ENCODE measurements at regions not wholly inside any gene's neighbourhood (a gene's known extent, or its start where the extent isn't known, plus 50 kb on each side); places are given as distances from the start of the nearest gene placed in this dataset.

DNA sequence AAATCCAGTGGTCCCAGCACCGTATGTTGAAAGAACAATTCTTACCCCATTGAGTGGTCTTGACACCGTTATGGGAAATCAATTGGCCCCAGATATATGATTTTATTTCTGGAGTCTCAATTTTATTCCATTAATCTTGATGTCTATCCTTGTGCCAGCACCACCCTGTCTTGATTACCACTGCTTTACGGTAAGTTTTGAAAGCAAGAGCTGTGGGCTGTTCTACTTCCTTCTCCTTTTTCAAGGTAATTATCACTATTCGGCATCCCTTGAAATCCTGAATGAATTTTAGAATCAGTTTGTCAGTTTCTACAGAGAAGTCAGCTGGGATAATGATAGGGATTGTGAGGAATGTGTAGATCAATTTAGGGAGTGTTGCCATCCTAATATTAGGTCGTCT, 160.8 kb upstream of the SFSWAP start:
- Histone ChIP-seq H3K4me3 (ENCODE audit: low read depth, low read length) (no peak overlapping the region), H3K36me3 (ENCODE audit: control insufficient read depth, insufficient read depth, low read length) (no peaks in the 10 kb centered on the region)
- TF ChIP-seq, protein P1, sequence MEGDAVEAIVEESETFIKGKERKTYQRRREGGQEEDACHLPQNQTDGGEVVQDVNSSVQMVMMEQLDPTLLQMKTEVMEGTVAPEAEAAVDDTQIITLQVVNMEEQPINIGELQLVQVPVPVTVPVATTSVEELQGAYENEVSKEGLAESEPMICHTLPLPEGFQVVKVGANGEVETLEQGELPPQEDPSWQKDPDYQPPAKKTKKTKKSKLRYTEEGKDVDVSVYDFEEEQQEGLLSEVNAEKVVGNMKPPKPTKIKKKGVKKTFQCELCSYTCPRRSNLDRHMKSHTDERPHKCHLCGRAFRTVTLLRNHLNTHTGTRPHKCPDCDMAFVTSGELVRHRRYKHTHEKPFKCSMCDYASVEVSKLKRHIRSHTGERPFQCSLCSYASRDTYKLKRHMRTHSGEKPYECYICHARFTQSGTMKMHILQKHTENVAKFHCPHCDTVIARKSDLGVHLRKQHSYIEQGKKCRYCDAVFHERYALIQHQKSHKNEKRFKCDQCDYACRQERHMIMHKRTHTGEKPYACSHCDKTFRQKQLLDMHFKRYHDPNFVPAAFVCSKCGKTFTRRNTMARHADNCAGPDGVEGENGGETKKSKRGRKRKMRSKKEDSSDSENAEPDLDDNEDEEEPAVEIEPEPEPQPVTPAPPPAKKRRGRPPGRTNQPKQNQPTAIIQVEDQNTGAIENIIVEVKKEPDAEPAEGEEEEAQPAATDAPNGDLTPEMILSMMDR (IDR thresholded peaks at IDR 0.05; ENCODE audit: insufficient read depth, low read length, poor library complexity, severe bottlenecking), result no peak

DNA sequence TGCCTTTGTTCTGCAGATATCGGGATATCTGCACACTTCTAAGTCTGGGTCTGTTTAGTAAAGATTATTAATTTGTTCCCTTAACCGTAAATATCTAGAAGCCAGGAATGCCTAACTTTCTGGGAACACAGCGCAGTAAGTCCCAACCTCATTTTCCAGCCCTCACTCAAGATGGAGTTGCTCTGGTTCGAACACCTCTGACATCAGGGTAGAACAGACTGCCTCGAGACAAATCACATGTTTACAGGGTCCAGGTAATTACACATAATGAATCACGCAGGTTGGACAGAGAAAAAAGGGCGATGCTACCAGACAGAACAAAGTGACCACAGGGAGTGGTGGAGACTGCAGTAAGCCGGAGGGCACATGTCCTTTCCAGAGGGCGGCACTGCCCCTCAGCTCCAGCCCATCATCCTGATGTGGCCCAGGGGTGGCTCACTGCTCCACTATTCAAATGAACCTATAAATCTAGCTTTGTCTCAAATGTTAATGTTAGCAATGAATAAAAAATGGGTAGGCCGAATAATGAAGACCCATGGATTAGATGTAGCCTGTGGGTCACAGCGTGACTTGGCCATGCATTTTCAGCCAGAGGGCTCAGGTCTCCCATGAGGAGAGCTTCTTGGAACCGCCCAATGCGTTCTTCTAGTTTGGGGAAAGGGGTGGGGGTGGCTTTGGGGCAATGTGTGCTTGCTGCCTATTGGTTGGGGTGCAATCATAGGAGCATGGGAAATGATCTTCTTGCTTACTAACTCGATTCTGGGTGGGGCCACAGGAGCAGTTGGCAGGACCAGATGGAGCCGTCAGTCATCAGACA, 159.0 kb upstream of the SFSWAP start:
- Histone ChIP-seq H3K36me3 (ENCODE audit: control insufficient read depth, insufficient read depth, low read length) (no peaks in the 10 kb centered on the region), H3K4me3 (ENCODE audit: low read depth, low read length) (no peak overlapping the region), H3K27me3 (ENCODE audit: control insufficient read depth, insufficient read depth, low read length) (no peaks in the 10 kb centered on the region)
- TF ChIP-seq, protein P1 (IDR thresholded peaks at IDR 0.05; ENCODE audit: insufficient read depth, low read length, poor library complexity, severe bottlenecking), result no peak
- no peak for DNase-seq (ENCODE audit: low read depth)

More for the DNA sequence above, 160.8 kb upstream of the SFSWAP start:
- no peaks in the 10 kb centered on the region for H3K27me3 ChIP-seq (ENCODE audit: control insufficient read depth, insufficient read depth, low read length)
- DNase-seq (ENCODE audit: low read depth), result no peak

DNA sequence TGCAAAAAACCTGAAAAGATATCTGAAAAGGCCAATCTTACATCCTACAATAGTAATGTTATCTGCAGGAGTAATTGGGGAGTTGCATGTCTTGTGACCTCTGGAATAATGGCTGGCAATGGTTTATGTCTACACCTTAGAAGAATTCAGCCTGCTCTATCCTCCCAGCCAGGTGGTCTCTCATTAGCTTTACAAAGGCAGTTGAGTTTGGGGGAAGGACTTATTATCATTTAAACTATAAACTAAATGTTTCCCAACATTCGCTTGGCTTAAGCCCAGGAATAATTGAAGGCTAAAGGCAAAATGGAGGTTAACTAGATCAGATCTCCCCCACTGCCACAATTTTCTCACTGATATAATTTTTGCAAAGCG, 158.4 kb upstream of the SFSWAP start:
- TF ChIP-seq, protein P1 (IDR thresholded peaks at IDR 0.05; ENCODE audit: insufficient read depth, low read length, poor library complexity, severe bottlenecking), result no peak
- Histone ChIP-seq H3K27me3 (ENCODE audit: control insufficient read depth, insufficient read depth, low read length) (no peaks in the 10 kb centered on the region), H3K36me3 (ENCODE audit: control insufficient read depth, insufficient read depth, low read length) (no peaks in the 10 kb centered on the region), H3K4me3 (ENCODE audit: low read depth, low read length) (no peak overlapping the region)
- no peak for DNase-seq (ENCODE audit: low read depth)

DNA sequence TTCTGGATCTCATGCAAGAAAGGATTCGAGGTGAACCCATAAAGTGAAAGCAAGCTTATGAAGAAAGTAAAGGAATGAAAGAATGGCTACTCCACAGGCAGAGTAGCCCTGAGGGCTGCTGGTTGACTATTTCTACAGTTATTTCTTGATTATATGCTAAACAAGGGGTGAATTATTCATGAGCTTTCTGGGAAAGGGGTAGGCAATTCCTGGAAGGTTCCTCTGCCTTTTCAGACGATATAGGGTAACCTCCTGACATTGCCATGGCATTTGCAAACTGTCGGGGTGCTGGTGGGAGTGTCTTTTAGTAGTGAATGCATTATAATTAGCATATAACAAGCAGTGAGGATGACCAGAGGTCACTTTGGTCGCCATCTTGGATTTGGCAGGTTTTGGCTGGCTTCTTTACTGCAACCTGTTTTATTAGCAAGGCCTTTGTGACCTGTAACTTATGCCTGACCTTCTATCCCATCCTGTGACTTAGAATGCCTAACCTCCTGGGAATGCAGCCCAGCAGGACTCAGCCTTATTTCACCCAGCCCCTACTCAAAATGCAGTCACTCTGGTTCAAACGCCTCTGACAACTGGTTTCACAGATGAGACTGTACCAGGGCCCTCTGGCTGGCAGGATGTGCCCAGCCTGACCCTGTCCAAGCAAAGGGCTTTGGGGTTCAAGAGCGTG, 157.7 kb upstream of the SFSWAP start:
- DNase-seq (ENCODE audit: low read depth), result no peak
- H3K4me3 ChIP-seq (ENCODE audit: low read depth, low read length), result no peak overlapping the region
- no peaks in the 10 kb centered on the region for H3K36me3 ChIP-seq (ENCODE audit: control insufficient read depth, insufficient read depth, low read length)
- TF ChIP-seq, protein P1 (IDR thresholded peaks at IDR 0.05; ENCODE audit: insufficient read depth, low read length, poor library complexity, severe bottlenecking), result no peak
- H3K27me3 ChIP-seq (ENCODE audit: control insufficient read depth, insufficient read depth, low read length), result no peaks in the 10 kb centered on the region

DNA sequence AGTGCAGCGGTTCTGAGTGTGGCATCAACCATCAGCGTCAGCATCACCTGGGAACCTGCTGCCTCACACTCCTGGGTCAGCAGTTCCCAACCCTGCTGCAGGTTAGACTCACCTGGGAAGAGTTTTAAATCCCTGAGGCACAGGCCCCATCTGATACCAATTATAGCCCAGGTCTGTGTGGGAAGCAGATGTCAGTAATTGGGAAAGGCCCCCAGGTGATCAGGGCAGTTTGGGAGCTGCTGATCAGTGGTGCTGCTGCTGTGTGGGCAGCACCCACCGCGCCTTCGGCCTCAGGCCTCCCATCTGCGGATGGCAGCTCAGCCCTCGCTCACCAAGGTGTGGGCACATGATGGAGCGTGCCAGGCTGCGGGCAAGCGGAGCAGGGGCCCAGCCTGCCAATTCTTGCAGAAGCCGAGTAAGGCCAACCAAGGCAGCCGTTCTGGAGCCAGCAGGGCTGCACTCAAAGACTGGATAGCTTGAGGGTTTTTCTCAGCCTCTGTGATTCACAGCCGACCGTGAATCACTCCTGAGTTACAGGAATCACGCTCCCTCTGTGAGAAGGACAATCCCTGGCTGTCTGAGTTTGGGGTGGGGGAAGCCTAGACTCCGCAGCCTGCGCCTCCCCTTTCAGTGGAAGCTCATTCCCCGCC, 155.6 kb upstream of the SFSWAP start:
- Histone ChIP-seq H3K36me3 (ENCODE audit: control insufficient read depth, insufficient read depth, low read length) (no peaks in the 10 kb centered on the region), H3K27me3 (ENCODE audit: control insufficient read depth, insufficient read depth, low read length) (no peaks in the 10 kb centered on the region), H3K4me3 (ENCODE audit: low read depth, low read length) (no peak overlapping the region)
- DNase-seq (ENCODE audit: low read depth), result no peak
- TF ChIP-seq, protein P1 (IDR thresholded peaks at IDR 0.05; ENCODE audit: insufficient read depth, low read length, poor library complexity, severe bottlenecking), result no peak
